Muscle layer of colon (tissue), 2 donors: ENCODE measurements at regions not wholly inside any gene's neighbourhood (a gene's known extent, or its start where the extent isn't known, plus 50 kb on each side); places are given as distances from the start of the nearest gene placed in this dataset.
"Not testable (repeated sequence)": the region's sequence is repeated elsewhere in the genome, so short reads cannot be mapped to it uniquely, and the experiment has no call there.

ENCODE experiments used
- H3K27ac ChIP-seq: one replicate; pipeline ENCODE4 v1.7.0; 2013; ENCODE audit warnings: low read depth, mild to moderate bottlenecking, low read length, moderate library complexity
- H3K27me3 ChIP-seq, 2 donors: one replicate each; pipeline ENCODE4 v1.7.0; 2013; ENCODE audit warnings: low read length in 2 of 2, mild to moderate bottlenecking in 2 of 2; ENCODE audit not compliant: insufficient read depth in 2 of 2, control insufficient read depth in 1 of 2
- H3K36me3 ChIP-seq: one replicate; pipeline ENCODE4 v1.7.0; 2013; ENCODE audit warnings: mild to moderate bottlenecking, low read length; ENCODE audit not compliant: insufficient read depth
- H3K4me1 ChIP-seq: one replicate; pipeline ENCODE4 v1.7.0; 2013; ENCODE audit warnings: mild to moderate bottlenecking, low read length; ENCODE audit not compliant: insufficient read depth
- H3K4me3 ChIP-seq, 2 donors: one replicate each; pipeline ENCODE4 v1.7.0; 2013; ENCODE audit warnings: low read length in 2 of 2, low read depth in 1 of 2, mild to moderate bottlenecking in 1 of 2, moderate library complexity in 1 of 2
- H3K9ac ChIP-seq: one replicate; pipeline ENCODE4 v1.7.0; 2013; ENCODE audit warnings: low read length
- H3K9me3 ChIP-seq: one replicate; pipeline ENCODE4 v1.7.0; 2013; ENCODE audit warnings: mild to moderate bottlenecking, low read length
- donor health status: abdominal sarcoma.
- donor health status: Adenocarcinoma of cecum.

DNA sequence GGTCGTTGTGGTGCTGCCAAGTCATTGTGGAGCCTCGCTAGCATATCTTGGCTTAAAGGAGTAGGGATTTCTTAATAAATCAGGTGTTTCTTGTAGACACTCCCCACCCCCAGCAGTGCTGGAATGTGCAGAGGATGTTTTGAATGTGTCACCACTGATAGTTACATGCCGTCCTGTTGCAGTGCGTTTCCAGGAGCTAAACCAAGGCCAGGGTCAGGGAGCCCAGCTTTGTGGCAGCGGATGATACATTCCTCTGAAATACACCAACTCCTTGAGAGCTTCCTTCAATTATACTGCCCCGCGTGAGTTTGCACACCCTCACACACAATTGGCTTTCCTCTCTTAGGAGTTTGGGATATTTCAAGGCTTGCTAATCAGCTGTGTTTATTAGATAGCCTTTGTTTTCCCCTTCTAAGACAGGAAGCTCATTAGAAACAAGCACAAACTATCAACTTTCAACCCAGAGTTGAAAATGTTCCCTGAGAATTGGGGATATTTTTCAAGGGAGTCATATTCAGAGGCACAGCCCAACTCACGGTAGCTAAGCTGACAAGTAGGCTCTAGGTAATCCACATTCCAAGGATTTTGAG lies 154.9 kb downstream of the C12orf75 start:
- Histone ChIP-seq H3K9me3 (no peaks in the 10 kb centered on the region), H3K4me3 (no peak overlapping the region), H3K4me1 (no peaks in the 10 kb centered on the region), H3K36me3 (no peaks in the 10 kb centered on the region), H3K9ac (no peak overlapping the region), H3K27ac (no peak overlapping the region), H3K27me3 (no peaks in the 10 kb centered on the region)

DNA sequence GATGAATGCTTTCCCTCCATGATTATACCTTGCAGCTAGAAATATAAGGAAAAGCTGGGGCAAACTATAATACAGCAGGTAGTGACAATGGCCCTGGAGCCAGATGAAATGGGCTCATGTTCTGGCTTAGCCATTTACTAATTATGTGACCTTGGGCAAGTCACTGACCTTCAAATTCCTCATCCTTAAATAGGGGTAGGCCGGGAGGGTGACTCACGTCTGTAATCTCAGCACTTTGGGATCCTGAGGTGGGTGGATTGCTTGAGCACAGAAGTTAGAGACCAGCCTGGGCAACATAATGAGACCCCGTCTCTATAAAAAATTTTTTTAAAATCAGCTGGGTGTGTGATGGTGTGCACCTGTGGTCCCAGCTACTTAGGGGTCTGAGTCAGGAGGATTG lies 155.4 kb downstream of the C12orf75 start:
- no peak overlapping the region for H3K27ac ChIP-seq
- no peak overlapping the region for H3K4me3 ChIP-seq
- H3K9me3 ChIP-seq: no peaks in the 10 kb centered on the region
- no peaks in the 10 kb centered on the region for H3K36me3 ChIP-seq
- H3K9ac ChIP-seq: no peak overlapping the region
- H3K27me3 ChIP-seq: no peaks in the 10 kb centered on the region
- H3K4me1 ChIP-seq: no peaks in the 10 kb centered on the region

DNA sequence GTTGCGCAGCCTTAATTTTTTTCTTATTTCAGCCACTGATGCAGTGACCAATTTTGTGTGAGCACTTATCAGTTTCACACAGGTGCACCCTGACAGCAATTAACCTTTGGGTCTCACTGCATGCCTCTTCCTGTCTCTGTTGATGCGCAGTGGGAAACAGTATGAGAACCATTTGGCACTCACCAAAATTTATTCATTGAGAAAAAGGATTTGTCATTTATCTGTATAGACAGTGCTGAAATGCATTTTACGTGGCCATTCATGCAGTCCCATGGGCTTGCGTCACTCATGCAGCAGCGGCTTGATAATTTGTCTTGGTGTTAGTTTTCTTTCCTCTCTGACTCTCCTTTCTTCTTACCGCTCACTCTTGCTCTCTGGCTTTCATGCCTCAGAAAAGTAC lies 157.5 kb downstream of the C12orf75 start:
- H3K9me3 ChIP-seq: no peaks in the 10 kb centered on the region
- H3K4me1 ChIP-seq: no peaks in the 10 kb centered on the region
- H3K27ac ChIP-seq: no peak overlapping the region
- no peak overlapping the region for H3K4me3 ChIP-seq
- H3K9ac ChIP-seq: no peak overlapping the region
- H3K36me3 ChIP-seq: no peaks in the 10 kb centered on the region
- no peaks in the 10 kb centered on the region for H3K27me3 ChIP-seq

DNA sequence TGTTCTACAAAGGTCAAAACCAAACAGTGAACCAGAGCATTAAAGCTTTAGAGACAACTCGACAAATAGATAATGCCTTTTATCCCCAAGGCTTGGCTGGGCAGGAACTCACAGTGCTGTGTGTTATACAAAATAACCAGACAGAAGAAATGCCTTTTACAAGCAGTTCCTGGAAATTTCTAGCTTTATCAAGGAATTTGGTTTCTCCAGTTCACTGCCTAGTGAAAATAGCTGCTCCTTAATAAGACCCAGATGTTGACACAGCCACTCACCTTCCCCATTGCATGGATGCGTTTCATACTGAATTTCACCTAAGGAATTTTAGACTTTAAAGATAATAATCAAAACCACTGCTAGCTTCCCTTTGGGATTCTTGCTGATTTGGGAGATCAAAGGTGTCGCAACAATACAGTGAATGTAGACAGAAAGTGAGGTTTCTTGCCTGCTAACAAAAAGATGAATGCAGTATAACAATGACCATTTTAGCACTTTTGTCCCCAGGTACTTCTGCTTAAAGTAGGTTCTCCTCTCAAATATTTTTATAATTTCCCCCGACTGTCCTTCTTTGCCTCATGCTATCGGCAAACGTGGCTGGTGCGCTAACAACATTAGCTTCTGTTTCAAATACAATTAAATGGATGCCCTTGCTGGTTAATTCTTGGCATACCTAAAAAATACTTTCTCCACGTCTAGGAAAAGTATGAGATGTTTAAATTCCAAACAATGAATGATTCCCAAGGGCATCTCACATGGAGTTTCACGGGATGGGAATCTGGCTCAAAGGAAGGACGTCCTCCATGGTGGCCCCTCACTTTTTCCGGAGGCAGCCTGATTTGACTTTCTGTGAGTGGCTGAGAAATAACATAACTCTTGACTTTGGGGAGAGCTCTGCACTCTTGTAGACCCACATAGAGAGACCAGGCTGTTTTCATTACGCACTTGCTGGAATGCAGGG lies 162.4 kb downstream of the C12orf75 start:
- no peak overlapping the region for H3K27ac ChIP-seq
- H3K36me3 ChIP-seq: no peaks in the 10 kb centered on the region
- no peak overlapping the region for H3K4me3 ChIP-seq
- no peaks in the 10 kb centered on the region for H3K4me1 ChIP-seq
- no peaks in the 10 kb centered on the region for H3K9me3 ChIP-seq
- H3K9ac ChIP-seq: no peak overlapping the region
- no peaks in the 10 kb centered on the region for H3K27me3 ChIP-seq

DNA sequence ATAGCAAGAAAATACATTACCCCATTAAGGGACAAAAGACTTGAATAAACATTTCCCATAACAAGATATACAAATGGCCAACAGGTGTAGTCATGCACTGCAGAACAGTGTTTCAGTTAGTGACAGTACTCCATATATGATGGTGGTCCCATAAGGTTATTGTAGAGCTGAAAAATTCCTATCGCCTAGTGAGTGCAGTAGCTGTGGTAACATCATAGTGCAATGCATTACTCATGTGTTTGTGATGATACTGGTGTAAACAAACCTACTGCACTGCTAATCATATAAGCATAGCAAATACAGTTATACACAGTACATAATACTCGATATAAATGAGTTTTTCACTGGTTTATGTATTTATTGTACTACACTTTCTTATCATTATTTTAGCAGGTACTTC lies 168.7 kb downstream of the C12orf75 start:
- no peak overlapping the region for H3K9ac ChIP-seq
- no peaks in the 10 kb centered on the region for H3K4me1 ChIP-seq
- H3K36me3 ChIP-seq: no peaks in the 10 kb centered on the region
- no peak overlapping the region for H3K4me3 ChIP-seq
- no peaks in the 10 kb centered on the region for H3K27me3 ChIP-seq
- no peaks in the 10 kb centered on the region for H3K9me3 ChIP-seq
- no peak overlapping the region for H3K27ac ChIP-seq

DNA sequence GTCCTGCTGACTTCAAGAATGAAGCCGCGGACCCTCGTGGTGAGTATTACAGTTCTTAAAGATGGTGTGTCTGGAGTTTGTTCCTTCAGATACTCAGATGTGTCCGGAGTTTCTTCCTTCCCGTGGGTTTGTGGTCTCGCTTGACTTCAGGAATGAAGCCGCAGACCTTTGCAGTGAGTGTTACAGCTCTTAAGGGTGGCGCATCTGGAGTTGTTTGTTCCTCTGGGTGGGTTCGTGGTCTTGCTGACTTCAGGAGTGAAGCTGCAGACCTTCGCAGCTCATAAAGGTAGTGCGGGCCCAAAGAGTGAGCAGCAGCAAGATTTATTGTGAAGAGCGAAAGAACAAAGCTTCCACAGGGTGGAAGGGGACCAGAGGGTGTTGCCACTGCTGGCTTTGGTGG lies 170.2 kb downstream of the C12orf75 start:
- H3K27ac ChIP-seq, H3K36me3 ChIP-seq, H3K4me3 ChIP-seq, H3K4me1 ChIP-seq, H3K27me3 ChIP-seq, H3K9me3 ChIP-seq, H3K9ac ChIP-seq: not testable (repeated sequence)

DNA sequence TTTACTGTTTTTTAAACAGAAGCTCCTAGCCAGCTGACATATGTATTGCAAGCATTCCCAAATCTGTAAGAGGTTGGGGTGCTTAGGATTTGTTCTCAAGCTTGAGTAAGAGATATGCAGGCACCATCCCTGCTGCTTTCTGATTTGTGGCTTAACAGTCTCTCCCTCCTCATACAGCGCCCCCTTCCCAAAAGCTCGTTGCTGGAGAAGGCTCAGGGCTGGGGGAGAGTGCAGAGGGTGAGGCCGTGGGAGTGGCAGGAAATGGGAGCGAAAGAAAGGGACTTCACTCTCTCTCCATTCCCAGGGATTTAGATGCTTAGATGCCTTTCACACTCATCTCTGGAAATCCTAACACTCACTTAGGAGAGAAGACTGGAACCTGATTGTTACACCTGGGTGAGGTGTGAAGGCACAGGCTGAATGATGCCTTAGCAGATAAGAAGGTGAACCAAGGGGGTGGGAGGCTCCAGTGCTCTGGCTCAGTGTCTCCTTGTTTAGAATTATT lies 172.0 kb downstream of the C12orf75 start:
- H3K27me3 ChIP-seq: no peaks in the 10 kb centered on the region
- H3K9me3 ChIP-seq: no peaks in the 10 kb centered on the region
- H3K36me3 ChIP-seq: no peaks in the 10 kb centered on the region
- H3K9ac ChIP-seq: no peak overlapping the region
- H3K4me3 ChIP-seq: no peak overlapping the region
- H3K27ac ChIP-seq: no peak overlapping the region
- no peaks in the 10 kb centered on the region for H3K4me1 ChIP-seq

DNA sequence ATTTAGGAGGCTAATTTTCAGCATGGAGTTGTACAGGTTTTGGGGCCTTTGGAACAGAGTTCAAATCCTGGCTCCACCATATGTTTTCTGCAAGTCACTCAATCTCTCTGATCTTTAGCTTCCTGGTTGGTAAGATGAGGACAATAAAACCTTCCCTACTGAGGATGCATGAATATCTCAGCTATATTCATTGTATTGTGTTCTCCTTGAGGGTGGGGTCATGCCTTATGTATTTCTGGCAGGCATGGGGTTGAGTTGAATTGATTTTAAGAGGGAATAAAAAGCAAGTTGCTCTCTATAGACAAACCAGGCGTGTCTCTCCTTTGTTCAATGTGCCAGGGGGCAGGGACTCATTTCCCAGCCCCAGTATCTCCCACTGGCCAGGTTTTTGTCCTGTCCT lies 173.1 kb downstream of the C12orf75 start:
- Histone ChIP-seq H3K9ac (no peak overlapping the region), H3K27me3 (no peaks in the 10 kb centered on the region), H3K4me3 (no peak overlapping the region), H3K27ac (no peak overlapping the region), H3K9me3 (no peaks in the 10 kb centered on the region), H3K36me3 (no peaks in the 10 kb centered on the region), H3K4me1 (no peaks in the 10 kb centered on the region)

DNA sequence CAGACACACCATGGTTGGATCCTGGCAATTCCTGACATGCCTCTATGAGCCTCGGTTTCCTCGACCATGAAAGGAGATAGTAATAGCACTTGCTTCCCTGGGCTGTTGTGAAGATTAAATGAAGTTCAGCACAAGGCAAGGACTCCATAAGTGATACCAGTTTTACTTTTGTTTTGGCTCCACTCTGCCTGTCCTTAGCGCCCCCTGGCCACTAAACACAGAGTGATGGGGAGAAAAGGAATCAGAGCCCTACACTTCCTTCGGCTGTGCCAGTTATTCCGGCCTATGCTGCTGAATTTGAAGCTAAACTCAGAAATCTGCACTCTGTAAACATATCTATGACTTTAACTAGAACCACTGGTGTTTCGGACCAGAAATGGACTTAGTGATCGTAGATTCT lies 173.8 kb downstream of the C12orf75 start:
- Histone ChIP-seq H3K9ac (no peak overlapping the region), H3K4me1 (no peaks in the 10 kb centered on the region), H3K4me3 (no peak overlapping the region), H3K27ac (no peak overlapping the region), H3K36me3 (no peaks in the 10 kb centered on the region), H3K27me3 (no peaks in the 10 kb centered on the region), H3K9me3 (no peaks in the 10 kb centered on the region)

DNA sequence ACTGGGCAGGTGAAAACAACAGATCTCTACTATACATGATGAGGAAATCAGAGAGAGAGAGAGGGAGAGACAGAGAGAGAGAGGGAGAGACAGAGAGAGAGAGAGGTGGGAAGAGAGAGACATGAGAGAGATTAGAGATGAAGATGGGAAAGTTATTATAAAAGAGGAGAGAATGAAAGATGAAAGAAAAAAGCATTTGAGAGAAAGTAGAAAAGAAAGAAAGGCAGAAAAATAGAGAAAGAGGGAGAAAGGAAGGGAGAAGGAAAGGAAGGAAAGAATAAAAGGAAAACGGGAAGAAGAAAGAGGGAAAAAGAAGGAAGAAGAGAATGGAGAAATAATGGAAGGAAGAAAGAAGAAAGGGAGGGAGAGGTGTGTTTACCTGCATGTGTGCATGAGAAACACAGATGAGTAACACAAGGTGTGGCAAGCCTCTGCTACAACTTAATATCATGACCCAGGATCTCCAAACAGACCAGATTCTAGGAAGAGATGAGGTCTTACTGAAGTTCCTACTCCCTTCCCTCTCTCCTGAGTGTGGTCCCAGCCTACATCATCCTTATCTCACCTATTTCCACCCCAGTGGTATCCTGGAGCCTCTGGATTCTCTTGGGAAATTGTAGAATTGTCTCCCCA lies 176.3 kb downstream of the C12orf75 start:
- Histone ChIP-seq H3K27me3 (no peaks in the 10 kb centered on the region), H3K27ac (no peak overlapping the region), H3K9ac (no peak overlapping the region), H3K36me3 (no peaks in the 10 kb centered on the region), H3K9me3 (no peaks in the 10 kb centered on the region), H3K4me1 (no peaks in the 10 kb centered on the region), H3K4me3 (no peak overlapping the region)

DNA sequence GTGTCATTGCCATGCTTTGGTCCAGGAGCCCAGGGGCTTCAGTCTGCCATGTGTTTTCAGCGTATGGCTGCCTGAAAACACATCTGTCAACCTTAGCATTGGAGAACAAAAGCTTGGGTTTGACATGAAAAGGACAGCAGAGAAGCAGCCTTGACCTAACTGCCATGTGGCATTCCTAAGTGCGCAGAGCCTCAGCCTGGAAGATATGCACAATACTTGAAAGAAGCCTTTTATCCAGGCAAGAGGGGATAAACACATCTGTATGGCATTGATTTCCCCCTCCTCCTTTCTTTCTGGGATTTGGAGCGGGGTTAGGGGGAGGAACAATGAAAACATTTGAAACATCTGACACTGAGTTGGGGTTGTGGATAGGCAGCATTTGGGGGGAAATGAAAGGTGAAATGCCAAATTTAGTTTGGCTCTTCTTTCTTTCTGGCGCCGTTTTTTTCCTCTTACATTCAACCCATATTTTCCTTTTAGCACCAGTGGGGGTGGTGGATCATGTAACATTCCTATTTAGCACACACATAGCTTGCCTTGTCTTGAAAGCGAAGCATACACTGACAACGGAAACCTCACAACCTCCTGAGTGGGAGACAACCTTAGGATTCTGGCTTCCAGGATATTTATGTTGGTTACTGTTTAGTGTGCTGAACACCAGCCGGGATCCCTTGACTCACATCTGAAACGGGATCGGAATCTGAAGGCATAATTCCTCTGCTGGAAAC lies 177.0 kb downstream of the C12orf75 start:
- no peaks in the 10 kb centered on the region for H3K27me3 ChIP-seq
- H3K9ac ChIP-seq: no peak overlapping the region
- no peaks in the 10 kb centered on the region for H3K9me3 ChIP-seq
- H3K4me3 ChIP-seq: no peak overlapping the region
- H3K4me1 ChIP-seq: no peaks in the 10 kb centered on the region
- no peak overlapping the region for H3K27ac ChIP-seq
- no peaks in the 10 kb centered on the region for H3K36me3 ChIP-seq
